GM15510 (cell line): ENCODE measurements at regions not wholly inside any gene's neighbourhood (a gene's known extent, or its start where the extent isn't known, plus 50 kb on each side); places are given as distances from the start of the nearest gene placed in this dataset.

ENCODE experiments used
- POLR2A ChIP-seq: IDR thresholded peaks from 3 replicates; pipeline ENCODE4 v1.6.1; 2011; ENCODE audit warnings: borderline replicate concordance; ENCODE audit not compliant: insufficient read length; ENCODE audit errors: extremely low read depth

DNA sequence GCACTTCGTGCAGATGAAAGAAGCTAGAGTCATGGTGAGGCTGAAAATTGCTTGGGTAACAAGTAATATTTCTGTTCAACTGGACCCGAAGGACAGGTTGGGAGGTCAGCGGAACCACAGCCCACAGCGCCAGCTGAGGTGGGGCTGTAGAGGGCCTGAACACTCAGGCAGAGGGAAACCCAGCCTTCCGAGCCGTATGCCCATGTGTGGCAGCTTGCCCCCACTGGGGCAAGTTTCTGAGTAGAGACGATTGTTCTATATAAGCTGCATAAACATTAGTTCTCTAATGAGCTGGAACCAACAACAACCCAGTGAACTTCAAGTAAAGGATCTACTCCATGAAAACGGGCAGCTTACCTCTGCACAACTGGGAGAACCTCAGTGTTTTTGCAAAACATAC is 58.4 kb upstream of the TNS3 start:
- TF ChIP-seq POLR2A: no peak

DNA sequence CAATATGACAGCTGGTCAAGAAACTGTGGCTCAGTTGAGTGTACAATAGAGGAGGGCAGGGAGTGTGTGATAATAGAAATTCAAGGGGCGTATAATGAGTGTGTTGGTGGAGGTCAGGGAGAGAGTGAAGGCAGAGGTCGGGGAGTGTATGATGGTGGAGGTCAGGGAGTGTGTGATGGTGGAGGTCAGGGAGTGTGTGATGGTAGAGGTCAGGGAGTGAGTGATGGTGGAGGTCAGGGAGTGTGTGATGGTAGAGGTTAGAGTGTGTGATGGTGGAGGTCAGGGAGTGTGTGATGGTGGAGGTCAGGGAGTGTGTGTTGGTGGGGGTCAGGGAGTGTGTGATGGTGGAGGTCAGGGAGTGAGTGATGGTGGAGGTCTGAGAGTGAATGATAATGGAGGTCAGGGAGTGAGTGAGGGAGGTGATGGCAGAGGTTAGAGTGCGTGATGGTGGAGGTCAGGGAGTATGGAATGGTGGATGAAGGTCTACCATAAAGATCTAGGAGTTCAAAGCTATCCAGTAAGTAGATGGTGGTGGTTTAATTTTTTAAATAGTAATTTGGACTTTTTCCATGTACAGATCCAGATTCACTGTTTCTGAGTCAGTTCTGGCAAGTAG is 57.7 kb upstream of the TNS3 start:
- TF ChIP-seq POLR2A: no peak

DNA sequence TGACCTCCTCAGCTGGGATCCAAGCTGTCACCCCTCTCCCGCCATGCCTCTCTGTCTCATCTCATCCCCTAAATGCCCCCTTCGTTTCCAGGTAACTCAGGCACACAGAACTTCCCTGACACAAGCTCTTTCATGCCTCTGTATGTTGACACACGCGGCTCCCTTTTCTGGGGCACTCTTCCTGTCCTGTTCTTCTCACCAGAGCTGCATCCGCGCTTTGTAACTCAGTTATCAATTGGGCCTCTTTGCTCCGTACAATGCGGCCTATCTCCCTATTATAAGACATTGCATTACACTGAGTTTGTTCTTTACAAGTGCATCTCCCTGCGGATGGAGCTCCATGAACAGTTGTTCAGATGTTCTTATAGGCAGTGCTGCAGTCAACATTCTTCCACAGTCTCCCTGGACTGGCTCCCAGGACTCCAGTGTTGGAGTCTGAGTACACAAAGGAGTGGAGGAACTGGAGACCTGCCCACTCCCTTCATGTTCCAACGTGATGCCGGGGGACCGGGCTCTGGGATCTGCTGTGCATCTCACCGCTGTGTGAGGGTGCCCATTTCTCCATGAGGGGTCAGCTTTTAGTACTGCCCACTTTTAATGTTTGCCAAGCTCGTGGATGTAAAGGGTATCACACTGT is 56.9 kb upstream of the TNS3 start:
- TF ChIP-seq POLR2A: no peak

DNA sequence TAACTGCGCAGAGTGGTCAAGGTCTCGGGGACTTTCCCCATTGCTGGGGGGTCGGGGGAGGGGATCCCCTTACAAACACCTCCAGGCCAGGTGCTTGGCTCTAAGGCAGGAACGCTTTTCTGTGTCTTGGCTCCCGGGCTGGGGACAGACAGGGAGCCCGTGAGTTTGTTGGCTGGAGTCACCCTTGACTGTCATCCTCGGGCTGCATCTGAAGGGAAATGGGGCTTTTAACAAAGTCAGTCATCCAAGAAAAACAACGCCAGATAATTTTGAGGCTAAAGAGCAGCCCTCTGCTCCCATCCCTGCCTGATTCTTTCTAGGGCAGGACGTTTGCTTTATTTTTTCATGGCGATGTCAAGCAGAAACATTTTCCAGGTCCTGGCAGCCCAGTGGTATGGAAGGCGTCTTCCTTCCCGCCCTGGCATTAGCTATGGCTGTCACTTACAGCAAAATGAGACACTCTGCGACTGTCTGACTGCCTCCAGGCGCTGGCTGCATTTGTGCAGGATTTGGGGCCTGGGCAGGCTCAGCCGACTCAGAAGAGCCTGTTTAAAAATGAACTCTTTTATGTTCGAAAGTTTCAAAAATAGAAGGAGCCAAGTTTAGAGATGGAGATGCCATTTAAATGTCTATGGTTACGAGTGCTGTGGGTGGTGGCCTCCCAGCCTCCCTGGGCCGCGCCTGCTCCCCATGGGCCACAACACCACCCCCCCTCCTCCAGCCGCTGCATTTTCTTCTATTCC is 54.7 kb upstream of the TNS3 start:
- no peak for TF ChIP-seq POLR2A

DNA sequence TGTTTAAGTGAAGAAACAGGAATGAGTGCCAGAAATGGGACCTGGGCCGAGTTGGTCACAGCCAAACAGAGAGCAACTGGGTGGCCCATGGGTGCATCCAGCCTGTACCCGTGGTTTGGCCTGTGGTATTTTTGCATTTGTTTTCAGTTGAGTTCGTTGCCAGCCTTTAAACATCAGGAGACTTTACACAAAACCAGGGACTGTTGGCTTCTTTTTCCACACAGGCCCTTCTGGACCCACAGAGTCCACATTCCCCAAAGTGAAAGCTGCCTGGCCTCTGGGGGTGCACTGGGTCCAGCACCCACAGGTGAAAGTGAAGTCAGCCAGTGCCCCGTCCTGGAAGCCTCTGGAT is 54.1 kb upstream of the TNS3 start:
- TF ChIP-seq POLR2A: no peak

DNA sequence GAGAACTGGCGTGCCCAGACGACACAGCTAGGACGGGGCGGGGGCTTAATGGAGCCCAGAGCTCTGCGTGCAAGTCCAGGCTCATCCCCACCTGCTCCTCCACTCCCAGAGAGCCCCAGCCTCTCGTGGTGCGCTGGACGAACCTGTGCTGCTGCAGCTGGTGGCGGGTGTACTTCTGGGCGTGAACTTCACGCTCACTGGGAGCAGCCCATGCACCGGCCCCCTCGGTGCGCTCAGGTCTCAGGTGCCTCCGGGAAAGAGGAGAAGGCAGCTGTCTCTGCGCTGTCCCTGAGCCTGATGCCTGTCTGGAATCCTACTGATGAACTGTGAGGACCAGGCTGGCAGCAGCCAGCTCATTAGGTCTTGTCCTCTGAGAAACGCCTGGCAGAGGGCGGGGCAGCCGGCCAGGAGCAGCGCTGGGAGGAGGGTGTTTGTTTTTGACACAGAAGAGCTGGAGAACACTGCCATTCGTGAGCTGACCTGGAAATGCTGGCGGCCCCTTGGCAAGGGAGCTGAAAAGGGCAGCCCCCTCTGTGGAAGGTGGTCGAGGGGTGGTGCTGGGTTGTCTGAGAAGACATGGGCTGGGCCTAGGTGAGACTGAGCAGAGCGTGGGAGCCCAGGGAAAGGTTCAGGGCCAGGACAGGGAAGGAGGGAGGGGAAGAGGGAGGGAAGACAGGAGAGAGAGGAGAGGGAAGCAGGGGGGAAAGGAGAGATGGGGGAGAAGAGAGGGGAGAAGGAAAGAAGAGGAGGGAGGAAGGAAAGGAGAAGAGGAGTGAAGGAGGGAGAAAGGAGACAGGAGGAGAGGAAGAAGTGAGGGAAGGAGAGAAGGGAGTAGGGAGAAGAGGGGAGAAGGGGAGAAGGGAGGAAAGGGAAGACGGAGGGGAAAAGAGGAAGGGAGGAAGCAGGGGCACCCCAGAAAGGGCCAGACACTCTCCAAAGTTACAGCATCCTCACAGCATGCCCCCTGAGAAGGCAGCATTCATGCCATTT is 53.5 kb upstream of the TNS3 start:
- TF ChIP-seq POLR2A: no peak

DNA sequence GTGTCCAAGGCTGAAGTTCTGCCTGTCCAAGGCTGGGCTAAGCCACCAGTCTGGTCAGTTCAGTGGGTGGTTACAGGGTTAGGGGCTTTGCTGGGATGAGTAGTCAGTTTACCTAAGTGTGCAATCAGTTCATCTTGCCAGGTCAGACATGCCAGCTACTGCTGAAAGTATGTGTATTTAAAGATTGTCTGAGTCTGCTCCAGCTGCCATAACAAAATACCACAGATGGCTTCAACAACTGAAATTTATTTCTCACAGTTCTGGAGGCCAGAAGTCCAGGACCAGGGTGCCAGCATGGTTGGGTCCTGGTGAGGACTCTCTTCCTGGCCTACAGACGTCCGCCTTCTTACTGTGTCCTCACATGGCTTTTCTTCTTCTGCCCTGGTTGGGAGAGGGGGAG is 52.4 kb upstream of the TNS3 start:
- TF ChIP-seq POLR2A: no peak

DNA sequence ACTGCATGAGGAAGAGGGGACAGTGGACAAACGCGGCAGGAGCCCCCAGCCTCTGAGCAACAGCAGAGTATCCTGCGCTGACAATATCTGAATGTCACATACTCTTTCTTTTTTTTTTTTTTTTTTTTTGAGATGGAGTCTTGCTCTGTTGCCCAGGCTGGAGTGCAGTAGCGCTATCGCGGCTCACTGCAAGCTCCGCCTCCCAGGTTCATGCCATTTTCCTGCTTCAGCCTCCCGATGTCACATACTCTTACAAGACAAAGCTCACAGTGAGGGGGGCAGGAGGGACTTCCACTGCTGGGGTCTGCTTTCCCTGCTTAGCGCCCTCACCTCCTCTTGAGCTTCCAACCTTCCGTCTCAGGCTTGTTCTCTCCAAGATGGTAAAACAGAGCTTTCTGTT is 51.2 kb upstream of the TNS3 start:
- no peak for TF ChIP-seq POLR2A
